Fibroblast of the aortic adventitia (primary cell): ENCODE measurements at regions not wholly inside any gene's neighbourhood (a gene's known extent, or its start where the extent isn't known, plus 50 kb on each side); places are given as distances from the start of the nearest gene placed in this dataset. TPM values are rescaled to one million over a fixed set of nuclear protein-coding genes. Genes with fewer than 3 reads are reported as not detected.

Source experiments
- DNase-seq: peaks from one replicate; pipeline ENCODE4 v3.0.0-alpha.2; 2010; ENCODE audit warnings: low read depth
- H3K4me3 ChIP-seq: 2 replicates; pipeline ENCODE4 v1.5.1; 2011; ENCODE audit warnings: low read depth, mild to moderate bottlenecking, control low read depth, low read length, moderate library complexity
- small RNA-seq: library from RNA; depleted of rRNA; stranded (forward); fragments of <200 nt; gene quantifications from one replicate; pipeline ENCODE3, GENCODE V24; 2012
- TF ChIP-seq, protein P1 (sequence below): IDR thresholded peaks from 2 replicates; pipeline ENCODE4 v1.5.1; 2011; ENCODE audit warnings: mild to moderate bottlenecking, low read length, control low read depth, inconsistent platforms; ENCODE audit not compliant: insufficient read depth

DNA sequence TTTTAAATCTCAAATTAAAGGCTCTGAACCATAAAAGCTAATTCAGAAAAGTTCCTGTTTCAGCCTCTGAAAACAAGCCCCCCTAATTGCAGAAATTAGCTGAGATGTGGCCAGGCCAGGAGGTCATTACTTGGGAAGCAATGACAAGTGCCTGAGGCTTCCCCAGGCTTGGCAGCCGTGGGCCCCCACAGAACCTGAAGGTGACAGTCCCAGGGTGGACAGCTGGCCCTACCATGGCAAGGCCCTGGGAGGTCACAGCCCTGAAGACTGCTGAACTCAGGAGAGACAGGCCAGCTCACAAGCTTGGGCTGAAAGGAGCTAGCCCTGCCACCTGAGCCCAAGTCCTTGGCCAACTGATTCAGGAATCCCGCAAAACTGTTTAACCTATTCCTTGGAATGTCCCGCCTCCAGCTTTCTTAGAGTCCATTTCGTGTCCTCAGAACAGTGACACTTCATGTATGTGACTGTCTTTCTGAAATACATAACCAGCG, 54.3 kb upstream of the PKDCC start:
- TF ChIP-seq, protein P1, sequence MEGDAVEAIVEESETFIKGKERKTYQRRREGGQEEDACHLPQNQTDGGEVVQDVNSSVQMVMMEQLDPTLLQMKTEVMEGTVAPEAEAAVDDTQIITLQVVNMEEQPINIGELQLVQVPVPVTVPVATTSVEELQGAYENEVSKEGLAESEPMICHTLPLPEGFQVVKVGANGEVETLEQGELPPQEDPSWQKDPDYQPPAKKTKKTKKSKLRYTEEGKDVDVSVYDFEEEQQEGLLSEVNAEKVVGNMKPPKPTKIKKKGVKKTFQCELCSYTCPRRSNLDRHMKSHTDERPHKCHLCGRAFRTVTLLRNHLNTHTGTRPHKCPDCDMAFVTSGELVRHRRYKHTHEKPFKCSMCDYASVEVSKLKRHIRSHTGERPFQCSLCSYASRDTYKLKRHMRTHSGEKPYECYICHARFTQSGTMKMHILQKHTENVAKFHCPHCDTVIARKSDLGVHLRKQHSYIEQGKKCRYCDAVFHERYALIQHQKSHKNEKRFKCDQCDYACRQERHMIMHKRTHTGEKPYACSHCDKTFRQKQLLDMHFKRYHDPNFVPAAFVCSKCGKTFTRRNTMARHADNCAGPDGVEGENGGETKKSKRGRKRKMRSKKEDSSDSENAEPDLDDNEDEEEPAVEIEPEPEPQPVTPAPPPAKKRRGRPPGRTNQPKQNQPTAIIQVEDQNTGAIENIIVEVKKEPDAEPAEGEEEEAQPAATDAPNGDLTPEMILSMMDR, result no peak
- no peak for DNase-seq
- no peak overlapping the region for H3K4me3 ChIP-seq

DNA sequence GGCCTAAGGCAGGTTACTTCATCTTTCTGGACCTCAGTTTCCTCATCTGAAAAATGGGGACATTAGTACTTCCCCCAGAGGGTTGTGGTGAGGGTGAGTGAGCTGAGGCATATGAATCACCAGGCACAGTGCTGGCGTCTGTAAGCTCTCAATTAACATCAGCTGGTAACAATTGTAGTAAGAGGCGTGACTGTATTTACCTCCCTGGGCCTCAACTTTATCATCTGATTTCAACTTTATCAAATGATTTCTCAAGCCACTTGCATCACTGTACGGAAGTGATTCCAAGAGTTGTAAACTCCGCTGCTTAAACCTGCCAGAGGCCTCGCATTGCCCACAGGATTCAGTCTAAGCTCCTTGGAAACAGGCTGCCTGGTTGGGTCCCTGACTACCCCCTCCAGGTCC, 53.6 kb upstream of the PKDCC start:
- TF ChIP-seq, protein P1, result no peak
- H3K4me3 ChIP-seq, result no peak overlapping the region
- peak; percentile 97 for DNase-seq

DNA sequence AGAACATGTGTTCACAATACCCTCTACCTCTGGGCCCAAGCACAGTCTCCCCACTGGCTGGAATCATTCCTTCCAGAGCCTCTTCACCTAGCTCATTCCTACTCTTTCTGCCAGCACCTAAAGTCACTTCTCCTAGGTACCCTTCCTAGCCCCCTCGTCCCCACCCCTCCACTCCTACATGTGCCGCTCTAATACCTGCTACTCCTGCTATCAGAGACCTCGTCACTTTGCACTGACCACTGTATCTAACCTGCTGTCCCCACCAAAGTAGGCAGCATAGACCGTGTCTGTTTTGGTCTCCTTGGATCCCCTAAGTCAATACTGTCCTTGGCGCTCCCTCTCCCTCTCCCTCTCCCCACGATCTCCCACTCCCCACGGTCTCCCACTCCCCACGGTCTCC, 53.2 kb upstream of the PKDCC start:
- no peak overlapping the region for H3K4me3 ChIP-seq
- TF ChIP-seq, protein P1, result no peak
- no peak for DNase-seq

DNA sequence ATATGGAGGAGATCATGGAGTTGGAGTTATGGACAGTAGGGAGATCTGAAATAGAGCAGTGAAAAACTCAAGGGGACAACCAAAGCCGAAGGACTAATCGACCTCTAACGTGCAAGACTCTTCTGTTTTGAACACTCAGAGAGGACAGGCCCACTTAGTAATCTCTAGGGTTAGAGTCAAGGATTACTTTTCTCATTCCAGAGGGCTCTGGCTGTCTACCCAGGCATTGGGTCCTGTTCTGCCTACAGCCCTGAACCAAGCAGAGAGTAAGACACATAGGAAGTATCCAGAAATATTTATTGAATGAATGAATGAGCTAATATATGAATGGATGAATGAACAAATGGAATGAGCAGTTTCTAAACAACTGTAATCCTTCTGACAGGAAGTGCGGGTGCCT, 50.3 kb upstream of the PKDCC start:
- no peak overlapping the region for H3K4me3 ChIP-seq
- TF ChIP-seq, protein P1, result no peak
- no peak for DNase-seq

Small RNA genes lying in the stretch of these regions (small RNA-seq; reads per million reads assigned to genes)
- gene RF00019 (not detected), gene RNU4-63P (not detected)
